ENCODE measurements at regions not wholly inside any gene's neighbourhood (a gene's known extent, or its start where the extent isn't known, plus 50 kb on each side); places are given as distances from the start of the nearest gene placed in this dataset.
"Not testable (repeated sequence)": the region's sequence is repeated elsewhere in the genome, so short reads cannot be mapped to it uniquely, and the experiment has no call there.

DNA sequence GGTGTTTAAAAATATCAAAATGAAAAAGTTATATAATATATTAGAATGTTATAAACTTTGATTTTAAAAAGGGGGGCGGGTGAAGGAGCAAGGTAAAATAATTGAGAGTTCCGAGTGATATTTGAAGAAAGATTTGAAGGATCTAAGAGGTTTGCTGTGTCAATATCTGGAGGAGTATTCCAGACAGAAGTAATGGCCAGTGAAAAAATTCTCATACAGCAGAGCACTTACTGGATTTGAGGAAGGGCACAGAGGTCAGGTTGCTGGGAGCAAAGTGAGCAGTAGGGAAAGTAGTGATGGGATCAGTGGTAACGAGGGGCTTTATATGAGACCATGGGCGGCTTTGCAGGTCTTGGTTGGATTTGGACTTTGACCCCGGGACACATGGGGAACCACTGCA, 531.5 kb downstream of the ADCYAP1 start:
- Mint-ChIP-seq H3K4me1 (ENCODE audit: low read depth) (no peaks in the 10 kb centered on the region), H3K27ac (no peak overlapping the region), H3K27me3 (ENCODE audit: low read depth) (no peaks in the 10 kb centered on the region), H3K9me3 (no peaks in the 10 kb centered on the region), H3K4me3 (no peak overlapping the region), H3K36me3 (ENCODE audit: insufficient read depth in 2 of 2) (no peaks in the 10 kb centered on the region)
- ATAC-seq (replicated peaks in 1 of 2) (no peak), DNase-seq (no peak)

DNA sequence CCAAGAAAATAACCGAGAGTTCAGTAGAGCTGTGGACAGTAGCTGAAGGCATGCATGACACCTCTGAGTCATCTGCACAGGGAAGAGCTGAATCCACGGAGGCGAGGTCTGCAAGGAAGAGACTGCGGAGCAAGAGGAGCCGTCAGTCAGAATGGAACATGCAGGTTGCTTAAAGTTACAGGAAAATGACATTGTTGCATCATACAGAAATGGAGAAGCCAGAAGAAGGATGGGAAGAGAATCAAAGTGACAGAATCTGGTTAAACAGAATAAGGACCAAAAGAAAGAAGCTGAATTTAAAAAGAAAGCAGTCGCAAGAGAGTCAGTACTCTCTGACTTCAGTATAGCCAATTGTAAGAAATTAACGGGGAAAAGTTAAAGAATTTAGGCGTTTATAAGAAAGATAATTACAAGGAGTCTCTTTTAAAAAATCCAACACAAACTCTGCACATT, 533.8 kb downstream of the ADCYAP1 start:
- no peak overlapping the region for H3K4me3 Mint-ChIP-seq

GRCh38 chr18:1438967-1439366, 534.3 kb downstream of the ADCYAP1 start:
- H3K27me3 Mint-ChIP-seq (ENCODE audit: low read depth): no peaks in the 10 kb centered on the region
- no peaks in the 10 kb centered on the region for H3K4me1 Mint-ChIP-seq (ENCODE audit: low read depth)
- DNase-seq (no peak), ATAC-seq (replicated peaks in 1 of 2) (no peak)
- no peak overlapping the region for H3K27ac Mint-ChIP-seq
- H3K36me3 Mint-ChIP-seq (ENCODE audit: insufficient read depth in 2 of 2): no peaks in the 10 kb centered on the region
- no peak overlapping the region for H3K4me3 Mint-ChIP-seq
- no peaks in the 10 kb centered on the region for H3K9me3 Mint-ChIP-seq

More for the DNA sequence above, 533.8 kb downstream of the ADCYAP1 start:
- ATAC-seq (replicated peaks in 1 of 2): no peak
- no peaks in the 10 kb centered on the region for H3K9me3 Mint-ChIP-seq
- no peak for DNase-seq
- no peaks in the 10 kb centered on the region for H3K4me1 Mint-ChIP-seq (ENCODE audit: low read depth)
- no peaks in the 10 kb centered on the region for H3K27me3 Mint-ChIP-seq (ENCODE audit: low read depth)
- no peak overlapping the region for H3K27ac Mint-ChIP-seq
- H3K36me3 Mint-ChIP-seq (ENCODE audit: insufficient read depth in 2 of 2): no peaks in the 10 kb centered on the region

- H3K27ac Mint-ChIP-seq; ATAC-seq (replicated peaks in 1 of 2): not testable (repeated sequence)
Measured at GRCh38 chr18:1444062-1444461, 539.4 kb downstream of the ADCYAP1 start.

GRCh38 chr18:1446765-1447164, 542.1 kb downstream of the ADCYAP1 start:
- Mint-ChIP-seq H3K9me3 (peaks cover 0 to under 1% of the 10 kb centered on the region in 2 donors), H3K27me3 (ENCODE audit: low read depth) (no peaks in the 10 kb centered on the region), H3K4me1 (ENCODE audit: low read depth) (no peaks in the 10 kb centered on the region), H3K27ac (no peak overlapping the region), H3K4me3 (no peak overlapping the region), H3K36me3 (ENCODE audit: insufficient read depth in 2 of 2) (no peaks in the 10 kb centered on the region)
- DNase-seq: no peak
- no peak for ATAC-seq (replicated peaks in 1 of 2)

More at GRCh38 chr18:1444062-1444461, 539.4 kb downstream of the ADCYAP1 start:
- H3K9me3 Mint-ChIP-seq; DNase-seq; H3K4me1 Mint-ChIP-seq (ENCODE audit: low read depth); H3K27me3 Mint-ChIP-seq (ENCODE audit: low read depth); H3K4me3 Mint-ChIP-seq; H3K36me3 Mint-ChIP-seq (ENCODE audit: insufficient read depth in 2 of 2): not testable (repeated sequence)

- Mint-ChIP-seq H3K4me1 (ENCODE audit: low read depth) (no peaks in the 10 kb centered on the region), H3K27me3 (ENCODE audit: low read depth) (no peaks in the 10 kb centered on the region), H3K9me3 (peaks cover 5 to 14% of the 10 kb centered on the region in 2 donors), H3K27ac (no peak overlapping the region), H3K4me3 (no peak overlapping the region), H3K36me3 (ENCODE audit: insufficient read depth in 2 of 2) (peaks cover 0 to 2% of the 10 kb centered on the region in 2 donors)
- DNase-seq: no peak
- no peak for ATAC-seq (replicated peaks in 1 of 2)
Measured at GRCh38 chr18:1452821-1453220, 548.1 kb downstream of the ADCYAP1 start.

DNA sequence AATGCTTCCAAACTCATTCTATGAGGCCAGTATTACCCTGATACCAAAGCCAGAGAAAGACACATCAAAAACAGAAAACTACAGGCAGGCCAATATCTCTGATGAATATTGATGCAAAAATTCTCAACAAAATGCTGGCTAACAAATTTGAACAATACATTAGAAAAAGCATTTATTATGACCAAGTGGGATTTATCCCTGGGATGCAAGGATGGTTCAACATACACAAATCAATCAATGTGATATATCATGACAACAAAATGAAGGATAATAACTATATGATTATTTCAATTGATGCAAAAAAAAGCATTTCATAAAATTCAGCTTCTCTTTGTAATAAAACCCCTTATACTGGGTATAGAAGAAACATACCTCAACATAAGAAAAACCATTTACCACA, 550.9 kb downstream of the ADCYAP1 start:
- H3K9me3 Mint-ChIP-seq: peaks cover 5 to 18% of the 10 kb centered on the region in 2 donors
- no peaks in the 10 kb centered on the region for H3K27me3 Mint-ChIP-seq (ENCODE audit: low read depth)

DNA sequence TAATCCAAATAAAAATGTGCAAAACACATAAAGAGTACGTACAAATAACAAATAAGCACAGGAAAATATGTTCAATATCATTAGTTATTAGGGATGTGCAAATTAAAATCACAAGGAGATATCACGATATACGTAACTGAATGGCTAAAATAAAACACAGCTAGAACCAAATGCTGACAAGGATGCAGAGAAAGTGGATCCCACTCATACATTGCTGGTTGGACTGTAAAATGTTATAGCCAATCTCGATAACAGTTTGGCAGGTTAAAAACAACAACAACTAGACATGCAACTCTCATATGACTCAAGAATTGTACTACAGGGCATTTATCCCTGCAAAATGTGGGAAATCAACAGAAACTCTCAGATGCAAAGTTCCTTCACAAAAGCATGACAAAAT, 553.9 kb downstream of the ADCYAP1 start:
- ATAC-seq (replicated peaks in 1 of 2) (no peak), DNase-seq (no peak)
- Mint-ChIP-seq H3K36me3 (ENCODE audit: insufficient read depth in 2 of 2) (no peaks in the 10 kb centered on the region), H3K9me3 (peaks cover 6 to 15% of the 10 kb centered on the region in 2 donors), H3K4me1 (ENCODE audit: low read depth) (no peaks in the 10 kb centered on the region), H3K4me3 (no peak overlapping the region), H3K27me3 (ENCODE audit: low read depth) (no peaks in the 10 kb centered on the region), H3K27ac (no peak overlapping the region)

More for the DNA sequence above, 550.9 kb downstream of the ADCYAP1 start:
- Mint-ChIP-seq H3K27ac (no peak overlapping the region), H3K4me1 (ENCODE audit: low read depth) (no peaks in the 10 kb centered on the region), H3K36me3 (ENCODE audit: insufficient read depth in 2 of 2) (peaks cover 0 to 2% of the 10 kb centered on the region in 2 donors), H3K4me3 (no peak overlapping the region)
- no peak for DNase-seq
- ATAC-seq (replicated peaks in 1 of 2): no peak

- Mint-ChIP-seq H3K27me3 (ENCODE audit: low read depth) (no peaks in the 10 kb centered on the region), H3K4me3 (no peak overlapping the region), H3K9me3 (peaks cover 2 to 5% of the 10 kb centered on the region in 2 donors), H3K27ac (no peak overlapping the region), H3K4me1 (ENCODE audit: low read depth) (no peaks in the 10 kb centered on the region), H3K36me3 (ENCODE audit: insufficient read depth in 2 of 2) (no peaks in the 10 kb centered on the region)
- no peak for ATAC-seq (replicated peaks in 1 of 2)
- no peak for DNase-seq
Measured at GRCh38 chr18:1463981-1464380, 559.3 kb downstream of the ADCYAP1 start.

- Mint-ChIP-seq H3K27me3 (ENCODE audit: low read depth) (no peaks in the 10 kb centered on the region), H3K9me3 (peaks cover 2 to 3% of the 10 kb centered on the region in 2 donors), H3K36me3 (ENCODE audit: insufficient read depth in 2 of 2) (no peaks in the 10 kb centered on the region), H3K4me1 (ENCODE audit: low read depth) (no peaks in the 10 kb centered on the region), H3K27ac (no peak overlapping the region), H3K4me3 (no peak overlapping the region)
- no peak for ATAC-seq (replicated peaks in 1 of 2)
- no peak for DNase-seq
Measured at GRCh38 chr18:1464444-1465217, 560.0 kb downstream of the ADCYAP1 start.

GRCh38 chr18:1466035-1466434, 561.4 kb downstream of the ADCYAP1 start:
- no peak for ATAC-seq (replicated peaks in 1 of 2)
- DNase-seq: no peak
- H3K9me3 Mint-ChIP-seq: peaks cover 0 to 3% of the 10 kb centered on the region in 2 donors
- H3K36me3 Mint-ChIP-seq (ENCODE audit: insufficient read depth in 2 of 2): no peaks in the 10 kb centered on the region
- H3K4me1 Mint-ChIP-seq (ENCODE audit: low read depth): no peaks in the 10 kb centered on the region
- H3K27ac Mint-ChIP-seq: no peak overlapping the region
- H3K27me3 Mint-ChIP-seq (ENCODE audit: low read depth): no peaks in the 10 kb centered on the region
- H3K4me3 Mint-ChIP-seq: no peak overlapping the region

DNA sequence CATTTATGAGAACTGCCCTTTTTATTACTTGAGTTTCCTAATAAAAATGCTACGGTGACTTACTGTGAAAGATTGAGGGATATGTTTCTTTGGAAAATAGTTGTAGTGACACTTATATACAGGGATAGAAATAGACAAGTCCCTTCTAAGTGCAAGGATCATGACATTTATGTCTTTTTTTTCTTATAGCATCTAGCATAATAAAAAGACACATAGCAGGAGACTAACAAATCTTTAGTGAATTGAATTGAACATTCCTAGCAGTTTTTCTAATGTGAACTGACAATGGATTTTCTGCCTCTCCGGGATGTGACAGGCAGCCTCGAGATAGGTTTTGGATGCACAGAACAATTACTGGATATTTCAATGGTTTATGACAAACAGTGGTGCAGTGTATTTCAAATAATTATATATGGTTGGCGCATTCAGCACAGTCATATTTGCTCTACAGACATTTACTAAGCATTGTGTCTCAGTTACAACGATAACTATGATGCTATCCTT, 562.8 kb downstream of the ADCYAP1 start:
- H3K27ac Mint-ChIP-seq: no peak overlapping the region
- DNase-seq (no peak), ATAC-seq (replicated peaks in 1 of 2) (no peak)
- no peaks in the 10 kb centered on the region for H3K27me3 Mint-ChIP-seq (ENCODE audit: low read depth)
- H3K36me3 Mint-ChIP-seq (ENCODE audit: insufficient read depth in 2 of 2): no peaks in the 10 kb centered on the region
- H3K4me1 Mint-ChIP-seq (ENCODE audit: low read depth): no peaks in the 10 kb centered on the region
- H3K4me3 Mint-ChIP-seq: no peak overlapping the region
- H3K9me3 Mint-ChIP-seq: peaks cover 0 to 2% of the 10 kb centered on the region in 2 donors

GRCh38 chr18:1468550-1468949, 563.9 kb downstream of the ADCYAP1 start:
- no peak overlapping the region for H3K4me3 Mint-ChIP-seq
- no peak for ATAC-seq (replicated peaks in 1 of 2)

DNA sequence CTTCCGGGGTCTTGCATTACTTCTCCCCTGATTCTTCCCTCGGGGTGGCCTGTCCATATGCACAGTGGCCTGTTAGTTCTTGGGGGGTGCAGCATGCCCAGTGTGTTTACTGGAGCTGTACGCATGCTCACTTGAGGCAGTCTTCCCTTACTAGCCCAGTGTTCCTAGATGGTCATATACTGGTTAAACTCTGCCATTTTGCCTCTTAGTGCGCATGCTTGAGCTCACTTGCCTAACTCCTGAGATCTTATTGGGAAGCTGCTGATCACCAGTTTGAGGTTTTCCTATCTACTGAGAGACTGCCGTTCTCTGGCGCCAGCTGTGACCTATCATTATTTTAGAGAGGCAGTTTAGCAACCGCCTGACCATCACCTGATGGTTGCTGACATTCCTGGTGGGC, 571.2 kb downstream of the ADCYAP1 start:
- Mint-ChIP-seq H3K27me3 (ENCODE audit: low read depth) (no peaks in the 10 kb centered on the region), H3K36me3 (ENCODE audit: insufficient read depth in 2 of 2) (no peaks in the 10 kb centered on the region), H3K4me1 (ENCODE audit: low read depth) (no peaks in the 10 kb centered on the region), H3K27ac (no peak overlapping the region), H3K9me3 (peaks cover 0 to 1% of the 10 kb centered on the region in 2 donors), H3K4me3 (no peak overlapping the region)
- DNase-seq (no peak), ATAC-seq (replicated peaks in 1 of 2) (no peak)

More at GRCh38 chr18:1468550-1468949, 563.9 kb downstream of the ADCYAP1 start:
- H3K36me3 Mint-ChIP-seq (ENCODE audit: insufficient read depth in 2 of 2): no peaks in the 10 kb centered on the region
- DNase-seq: no peak
- no peaks in the 10 kb centered on the region for H3K27me3 Mint-ChIP-seq (ENCODE audit: low read depth)
- H3K27ac Mint-ChIP-seq: no peak overlapping the region
- peaks cover 0 to 2% of the 10 kb centered on the region in 2 donors for H3K9me3 Mint-ChIP-seq
- H3K4me1 Mint-ChIP-seq (ENCODE audit: low read depth): no peaks in the 10 kb centered on the region
